Thyroid gland (tissue), 4 donors: ENCODE measurements at regions not wholly inside any gene's neighbourhood (a gene's known extent, or its start where the extent isn't known, plus 50 kb on each side); places are given as distances from the start of the nearest gene placed in this dataset.

ENCODE experiments used
- CTCF ChIP-seq, 6 experiments: fragments of 200-600 bp in 3 of 6; fragments of 450-650 bp in 3 of 6; sonication (generic) in 3 of 6; IDR thresholded peaks; one replicate each; pipeline ENCODE4 v1.5.1; 2016 to 2019; ENCODE audit warnings: antibody characterized with exemption in 6 of 6, mild to moderate bottlenecking in 2 of 6, inconsistent platforms in 1 of 6, moderate library complexity in 1 of 6
- POLR2A ChIP-seq, 2 donors: fragments of 450-650 bp; IDR thresholded peaks; one replicate each; pipeline ENCODE4 v1.6.1; 2017; ENCODE audit warnings: antibody characterized with exemption in 2 of 2, mild to moderate bottlenecking in 2 of 2, moderate library complexity in 1 of 2

- TF ChIP-seq CTCF (IDR thresholded peaks at IDR 0.05) (no peak), POLR2A (IDR thresholded peaks at IDR 0.05) (no peak)
Measured at GRCh38 chr5:175274171-175274570, 169.8 kb downstream of the DRD1 start.
